ENCODE measurements at regions not wholly inside any gene's neighbourhood (a gene's known extent, or its start where the extent isn't known, plus 50 kb on each side); places are given as distances from the start of the nearest gene placed in this dataset.

DNA sequence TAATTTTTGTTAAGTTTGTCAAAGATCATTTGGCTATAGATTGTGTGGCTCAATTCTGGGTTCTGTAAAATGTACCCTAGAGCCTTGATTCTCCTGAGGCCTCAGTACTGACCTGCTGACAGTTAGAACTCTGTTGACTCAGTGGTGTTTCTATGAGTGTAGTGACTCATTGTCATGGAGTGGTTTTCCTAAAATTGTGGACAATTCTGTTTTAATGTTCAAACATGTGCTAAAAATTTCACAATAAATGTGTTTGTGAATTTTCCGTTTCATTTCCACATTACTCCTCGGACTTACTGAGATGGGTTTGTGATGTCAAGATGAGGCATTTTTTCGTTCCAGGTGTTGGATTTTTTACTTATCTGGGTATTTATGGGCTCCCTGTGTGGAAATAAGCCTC is 695.9 kb downstream of the TMEM121 start:
- in situ Hi-C loops (cut with HindIII; ENCODE audit: extremely low pct_ligation_motif_present, low pct_unique_long_range_greater_than_20kb) = no loop called here
- TF ChIP-seq ZNF614 (CRISPR knock-in tag; IDR thresholded peaks at IDR 0.05; ENCODE audit: borderline replicate concordance) (no peak), KAT2B (IDR thresholded peaks at IDR 0.05; ENCODE audit: borderline replicate concordance, low read depth, low read length) (no peak), ZNF343 (CRISPR knock-in tag; IDR thresholded peaks at IDR 0.05) (no peak), ZNF441 (CRISPR knock-in tag; IDR thresholded peaks at IDR 0.05; ENCODE audit: borderline replicate concordance) (no peak), ZNF713 (CRISPR knock-in tag; IDR thresholded peaks at IDR 0.05) (no peak), ZNF570 (CRISPR knock-in tag; IDR thresholded peaks at IDR 0.05; ENCODE audit: borderline replicate concordance) (no peak), BORCS8-MEF2B (CRISPR knock-in tag; IDR thresholded peaks at IDR 0.05) (no peak), TCF7L2 (IDR thresholded peaks at IDR 0.05; ENCODE audit: low read depth, low read length) (no peak)
- TF ChIP-seq, protein P1, sequence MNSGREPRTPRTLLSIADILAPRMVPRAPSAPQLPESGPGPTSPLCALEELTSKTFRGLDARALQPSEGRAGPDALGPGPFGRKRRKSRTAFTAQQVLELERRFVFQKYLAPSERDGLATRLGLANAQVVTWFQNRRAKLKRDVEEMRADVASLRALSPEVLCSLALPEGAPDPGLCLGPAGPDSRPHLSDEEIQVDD (CRISPR knock-in tag; IDR thresholded peaks at IDR 0.05; ENCODE audit: borderline replicate concordance) = no peak
- H3K36me3 ChIP-seq (replicated peaks in 1 of 2; ENCODE audit: control insufficient read depth in 1 of 2, insufficient read depth in 2 of 2, low read length in 2 of 2) = no peaks in the 10 kb centered on the region
- H3K79me2 ChIP-seq (ENCODE audit: insufficient read depth, low read length) = no peaks in the 10 kb centered on the region
- no peak overlapping the region for H3K4me3 ChIP-seq (replicated peaks in 1 of 3; ENCODE audit: insufficient read depth in 1 of 3, low read depth in 2 of 3, low read length in 3 of 3)
- no TSS peak for BruUV-seq (replicated peaks)
- H3K9ac ChIP-seq (ENCODE audit: insufficient read depth, low read depth, low read length) = no peak overlapping the region
- H3K27ac ChIP-seq (ENCODE audit: extremely low read length, insufficient read depth, low read length) = no peak overlapping the region
- no peaks in the 10 kb centered on the region for H3K9me3 ChIP-seq (ENCODE audit: low read length)
- ATAC-seq (no peak), FAIRE-seq (no peak), DNase-seq (ENCODE audit: low spot score) (no peak)
- CTCF ChIA-PET (ENCODE audit: low intra/inter-chr PET ratio, low total read pairs) = no interaction called here
- H3K4me2 ChIP-seq (ENCODE audit: low read depth, low read length) = no peak overlapping the region
- no peak overlapping the region for H2AFZ ChIP-seq (ENCODE audit: low read length)
- H3K27me3 ChIP-seq (ENCODE audit: control insufficient read depth in 1 of 2, insufficient read depth in 2 of 2, low read length in 2 of 2) = no peaks in the 10 kb centered on the region
- H3K4me1 ChIP-seq (ENCODE audit: insufficient read depth, low read length) = no peaks in the 10 kb centered on the region
- intact Hi-C loops (cut with micrococcal nuclease; ENCODE audit: unreplicated experiment) = no loop called here
- WGBS (ENCODE audit: low lambda C conversion rate) = 2% methylated on average over 3 of the region's 3 CpGs
- no peaks in the 10 kb centered on the region for H4K20me1 ChIP-seq (ENCODE audit: insufficient read depth, low read length)
- POLR2A ChIA-PET = no interaction called here

DNA sequence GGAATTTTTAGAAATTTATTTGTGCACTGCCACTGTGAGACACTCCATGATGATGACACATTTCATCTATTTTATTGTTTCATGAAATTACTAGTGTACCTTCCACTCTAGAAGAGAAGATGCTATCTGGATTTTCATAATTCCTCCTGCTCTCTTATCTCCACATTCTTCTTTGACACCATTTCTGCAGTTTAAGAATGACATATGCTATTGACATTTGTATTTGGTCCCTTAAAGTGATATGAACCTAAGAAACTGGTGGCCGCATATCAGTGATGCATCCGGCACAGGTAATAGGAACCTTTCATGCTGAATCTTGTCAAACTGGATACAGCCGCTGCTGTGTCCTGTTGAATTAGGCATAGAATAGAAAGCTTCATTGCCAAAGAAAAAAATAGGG is 696.3 kb downstream of the TMEM121 start:
- FAIRE-seq (no peak), ATAC-seq (no peak), DNase-seq (ENCODE audit: low spot score) (no peak)
- intact Hi-C loops (cut with micrococcal nuclease; ENCODE audit: unreplicated experiment) = no loop called here
- no peaks in the 10 kb centered on the region for H3K27me3 ChIP-seq (ENCODE audit: control insufficient read depth in 1 of 2, insufficient read depth in 2 of 2, low read length in 2 of 2)
- POLR2A ChIA-PET = no interaction called here
- TF ChIP-seq, protein P2, sequence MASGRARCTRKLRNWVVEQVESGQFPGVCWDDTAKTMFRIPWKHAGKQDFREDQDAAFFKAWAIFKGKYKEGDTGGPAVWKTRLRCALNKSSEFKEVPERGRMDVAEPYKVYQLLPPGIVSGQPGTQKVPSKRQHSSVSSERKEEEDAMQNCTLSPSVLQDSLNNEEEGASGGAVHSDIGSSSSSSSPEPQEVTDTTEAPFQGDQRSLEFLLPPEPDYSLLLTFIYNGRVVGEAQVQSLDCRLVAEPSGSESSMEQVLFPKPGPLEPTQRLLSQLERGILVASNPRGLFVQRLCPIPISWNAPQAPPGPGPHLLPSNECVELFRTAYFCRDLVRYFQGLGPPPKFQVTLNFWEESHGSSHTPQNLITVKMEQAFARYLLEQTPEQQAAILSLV (CRISPR knock-in tag; IDR thresholded peaks at IDR 0.05; ENCODE audit: borderline replicate concordance) = no peak
- TF ChIP-seq ZNF577 (CRISPR knock-in tag; IDR thresholded peaks at IDR 0.05; ENCODE audit: borderline replicate concordance, low read depth) = no peak
- TF ChIP-seq ZNF33A (CRISPR knock-in tag; IDR thresholded peaks at IDR 0.05; ENCODE audit: borderline replicate concordance) = no peak
- TF ChIP-seq KDM3A (CRISPR knock-in tag; IDR thresholded peaks at IDR 0.05; ENCODE audit: low read depth) = no peak
- no peak for TF ChIP-seq SKI (IDR thresholded peaks at IDR 0.05; ENCODE audit: partially characterized antibody)
- TF ChIP-seq IRX3 (CRISPR knock-in tag; IDR thresholded peaks at IDR 0.05; ENCODE audit: borderline replicate concordance, low read depth) = no peak
- no peak for TF ChIP-seq ZNF777 (CRISPR knock-in tag; IDR thresholded peaks at IDR 0.05)
- TF ChIP-seq ZNF547 (CRISPR knock-in tag; IDR thresholded peaks at IDR 0.05) = no peak
- TF ChIP-seq, protein P3, sequence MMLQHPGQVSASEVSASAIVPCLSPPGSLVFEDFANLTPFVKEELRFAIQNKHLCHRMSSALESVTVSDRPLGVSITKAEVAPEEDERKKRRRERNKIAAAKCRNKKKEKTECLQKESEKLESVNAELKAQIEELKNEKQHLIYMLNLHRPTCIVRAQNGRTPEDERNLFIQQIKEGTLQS (CRISPR knock-in tag; IDR thresholded peaks at IDR 0.05) = no peak
- no peak for TF ChIP-seq NONO (IDR thresholded peaks at IDR 0.05)
- no peak for TF ChIP-seq NONO (CRISPR knock-in tag; conservative IDR thresholded peaks at IDR 0.05)
- TF ChIP-seq TCF12 (IDR thresholded peaks at IDR 0.05) = no peak
- no peak for TF ChIP-seq TCF12 (CRISPR knock-in tag; IDR thresholded peaks at IDR 0.05)
- CTCF ChIA-PET (ENCODE audit: low intra/inter-chr PET ratio, low total read pairs) = no interaction called here
- H3K9ac ChIP-seq (ENCODE audit: insufficient read depth, low read depth, low read length) = no peak overlapping the region
- H3K9me3 ChIP-seq (ENCODE audit: low read length) = no peaks in the 10 kb centered on the region
- no peaks in the 10 kb centered on the region for H3K4me1 ChIP-seq (ENCODE audit: insufficient read depth, low read length)
- 64% methylated on average over 3 of the region's 3 CpGs for WGBS (ENCODE audit: low lambda C conversion rate)
- H3K4me2 ChIP-seq (ENCODE audit: low read depth, low read length) = no peak overlapping the region
- BruUV-seq (replicated peaks) = no TSS peak
- no peak overlapping the region for H3K27ac ChIP-seq (ENCODE audit: extremely low read length, insufficient read depth, low read length)
- H3K36me3 ChIP-seq (replicated peaks in 1 of 2; ENCODE audit: control insufficient read depth in 1 of 2, insufficient read depth in 2 of 2, low read length in 2 of 2) = no peaks in the 10 kb centered on the region
- no peak overlapping the region for H2AFZ ChIP-seq (ENCODE audit: low read length)
- no peaks in the 10 kb centered on the region for H4K20me1 ChIP-seq (ENCODE audit: insufficient read depth, low read length)
- in situ Hi-C loops (cut with HindIII; ENCODE audit: extremely low pct_ligation_motif_present, low pct_unique_long_range_greater_than_20kb) = no loop called here
- no peak overlapping the region for H3K4me3 ChIP-seq (replicated peaks in 1 of 3; ENCODE audit: insufficient read depth in 1 of 3, low read depth in 2 of 3, low read length in 3 of 3)
- H3K79me2 ChIP-seq (ENCODE audit: insufficient read depth, low read length) = no peaks in the 10 kb centered on the region

Measured in HepG2 (cell line).